Fibroblast of lung (primary cell): ENCODE measurements at regions not wholly inside any gene's neighbourhood (a gene's known extent, or its start where the extent isn't known, plus 50 kb on each side); places are given as distances from the start of the nearest gene placed in this dataset.

Experiments used
- CTCF ChIP-seq, 2 donors: IDR thresholded peaks in 1 of 2; conservative IDR thresholded peaks in 1 of 2; 1 replicate in 1 of 2; 2 replicates in 1 of 2; pipeline ENCODE4 v1.5.1; 2011 to 2012; ENCODE audit warnings: low read length in 2 of 2, control low read depth in 1 of 2, inconsistent platforms in 1 of 2, low read depth in 1 of 2, mild to moderate bottlenecking in 1 of 2
- EZH2 ChIP-seq: IDR thresholded peaks from 2 replicates; pipeline ENCODE4 v1.5.1; 2012; ENCODE audit warnings: low read length, control low read depth, mild to moderate bottlenecking; ENCODE audit errors: missing control alignments

- TF ChIP-seq CTCF (conservative IDR thresholded peaks at IDR 0.05 in 1 of 2, IDR thresholded peaks at IDR 0.05 in 1 of 2; ENCODE audit: low read depth in 1 of 2, low read length in 2 of 2) (no peak), EZH2 (no peak)
Measured at GRCh38 chr11:79940165-79940564, 499.3 kb upstream of the TENM4 start.
